Endothelial cell (in vitro differentiated cells): ENCODE measurements at regions not wholly inside any gene's neighbourhood (a gene's known extent, or its start where the extent isn't known, plus 50 kb on each side); places are given as distances from the start of the nearest gene placed in this dataset.

Experiments used
- DNase-seq: peaks from one replicate; pipeline ENCODE4 v3.0.0; 2021; ENCODE audit warnings: low spot score
- H3K27ac Mint-ChIP-seq: one replicate; pipeline ENCODE4 v1.8.0; 2021; ENCODE audit warnings: mixed read lengths, inconsistent platforms; ENCODE audit not compliant: unreplicated experiment
- H3K27me3 Mint-ChIP-seq: one replicate; pipeline ENCODE4 v1.8.0; 2021; ENCODE audit warnings: mild to moderate bottlenecking, moderate library complexity, mixed read lengths, inconsistent platforms; ENCODE audit not compliant: unreplicated experiment
- H3K36me3 Mint-ChIP-seq: one replicate; pipeline ENCODE4 v1.8.0; 2021; ENCODE audit warnings: mild to moderate bottlenecking, low read depth, mixed read lengths, inconsistent platforms; ENCODE audit not compliant: unreplicated experiment
- H3K4me1 Mint-ChIP-seq: one replicate; pipeline ENCODE4 v1.8.0; 2021; ENCODE audit warnings: mild to moderate bottlenecking, mixed read lengths, inconsistent platforms; ENCODE audit not compliant: unreplicated experiment
- H3K4me3 Mint-ChIP-seq: one replicate; pipeline ENCODE4 v1.8.0; 2021; ENCODE audit warnings: mild to moderate bottlenecking, mixed read lengths, inconsistent platforms; ENCODE audit not compliant: unreplicated experiment
- H3K9me3 Mint-ChIP-seq: one replicate; pipeline ENCODE4 v1.8.0; 2021; ENCODE audit warnings: mixed read lengths, inconsistent platforms; ENCODE audit not compliant: unreplicated experiment
- CTCF ChIP-seq: fragments of 200-600 bp; sonication (generic); IDR thresholded peaks from one replicate; pipeline ENCODE4 v1.5.0; 2021; ENCODE audit warnings: antibody characterized with exemption; ENCODE audit not compliant: unreplicated experiment

GRCh38 chr22:23405366-23405851 lies 174.7 kb downstream of the IGLL1 start:
- no peak overlapping the region for H3K4me3 Mint-ChIP-seq
- no peaks in the 10 kb centered on the region for H3K4me1 Mint-ChIP-seq
- H3K36me3 Mint-ChIP-seq, result no peaks in the 10 kb centered on the region
- no peaks in the 10 kb centered on the region for H3K9me3 Mint-ChIP-seq
- no peak for TF ChIP-seq CTCF
- H3K27ac Mint-ChIP-seq, result peak overlapping the region; percentile 36
- no peaks in the 10 kb centered on the region for H3K27me3 Mint-ChIP-seq
- no peak for DNase-seq

- H3K9me3 Mint-ChIP-seq, result no peaks in the 10 kb centered on the region
- TF ChIP-seq CTCF, result no peak
- H3K27ac Mint-ChIP-seq, result no peak overlapping the region
- no peaks in the 10 kb centered on the region for H3K4me1 Mint-ChIP-seq
- no peaks in the 10 kb centered on the region for H3K27me3 Mint-ChIP-seq
- DNase-seq, result peak; percentile 73
- H3K36me3 Mint-ChIP-seq, result no peaks in the 10 kb centered on the region
- H3K4me3 Mint-ChIP-seq, result no peak overlapping the region
These were observed 175.3 kb downstream of the IGLL1 start for GRCh38 chr22:23404689-23405365.

GRCh38 chr22:23403720-23404688 lies 176.1 kb downstream of the IGLL1 start:
- no peak for TF ChIP-seq CTCF
- Mint-ChIP-seq H3K4me1 (no peaks in the 10 kb centered on the region), H3K36me3 (no peaks in the 10 kb centered on the region), H3K4me3 (no peak overlapping the region), H3K9me3 (no peaks in the 10 kb centered on the region), H3K27ac (no peak overlapping the region), H3K27me3 (no peaks in the 10 kb centered on the region)
- DNase-seq, result no peak

- no peaks in the 10 kb centered on the region for H3K27me3 Mint-ChIP-seq
- no peak for TF ChIP-seq CTCF
- H3K36me3 Mint-ChIP-seq, result no peaks in the 10 kb centered on the region
- no peak overlapping the region for H3K4me3 Mint-ChIP-seq
- no peaks in the 10 kb centered on the region for H3K9me3 Mint-ChIP-seq
- no peak for DNase-seq
- no peak overlapping the region for H3K27ac Mint-ChIP-seq
- no peaks in the 10 kb centered on the region for H3K4me1 Mint-ChIP-seq
These were observed 176.9 kb downstream of the IGLL1 start for GRCh38 chr22:23403152-23403719.
